Skeletal muscle tissue (tissue), 3 donors: ENCODE measurements at regions not wholly inside any gene's neighbourhood (a gene's known extent, or its start where the extent isn't known, plus 50 kb on each side); places are given as distances from the start of the nearest gene placed in this dataset.

ENCODE experiments used
- H3K27ac ChIP-seq: one replicate; pipeline ENCODE4 v1.7.0; 2013; ENCODE audit warnings: mild to moderate bottlenecking, low read depth, low read length, inconsistent platforms
- H3K27me3 ChIP-seq, 3 donors: one replicate each; pipeline ENCODE4 v1.7.0; 2013; ENCODE audit warnings: low read length in 3 of 3; ENCODE audit not compliant: control insufficient read depth in 3 of 3, insufficient read depth in 3 of 3
- H3K36me3 ChIP-seq, 3 donors: one replicate each; pipeline ENCODE4 v1.7.0; 2013; ENCODE audit warnings: low read length in 3 of 3; ENCODE audit not compliant: control insufficient read depth in 3 of 3, insufficient read depth in 3 of 3
- H3K4me1 ChIP-seq, 3 donors: one replicate each; pipeline ENCODE4 v1.7.0; 2013; ENCODE audit warnings: low read length in 3 of 3, mild to moderate bottlenecking in 3 of 3; ENCODE audit not compliant: control insufficient read depth in 3 of 3, insufficient read depth in 3 of 3
- H3K4me3 ChIP-seq, 3 donors: one replicate each; pipeline ENCODE4 v1.7.0; 2013; ENCODE audit warnings: low read length in 3 of 3
- H3K9ac ChIP-seq, 3 donors: one replicate each; pipeline ENCODE4 v1.7.0; 2013; ENCODE audit warnings: low read length in 3 of 3, mild to moderate bottlenecking in 3 of 3, moderate library complexity in 2 of 3, low read depth in 1 of 3
- H3K9me3 ChIP-seq, 3 donors: one replicate each; pipeline ENCODE4 v1.7.0; 2013; ENCODE audit warnings: low read length in 3 of 3; ENCODE audit not compliant: control insufficient read depth in 3 of 3
- donor health status: Osteomylitis.

- H3K27ac ChIP-seq = no peak overlapping the region
- no peaks in the 10 kb centered on the region for H3K9me3 ChIP-seq
- no peak overlapping the region for H3K9ac ChIP-seq
- H3K27me3 ChIP-seq = no peaks in the 10 kb centered on the region
- no peaks in the 10 kb centered on the region for H3K4me1 ChIP-seq
- H3K36me3 ChIP-seq = no peaks in the 10 kb centered on the region
- H3K4me3 ChIP-seq = no peak overlapping the region
Measured at GRCh38 chr2:235411905-235412485, 81.8 kb upstream of the AGAP1 start.

GRCh38 chr2:235413064-235413463, 80.8 kb upstream of the AGAP1 start:
- Histone ChIP-seq H3K4me1 (no peaks in the 10 kb centered on the region), H3K9me3 (no peaks in the 10 kb centered on the region), H3K36me3 (no peaks in the 10 kb centered on the region), H3K27ac (no peak overlapping the region), H3K9ac (no peak overlapping the region), H3K27me3 (no peaks in the 10 kb centered on the region), H3K4me3 (no peak overlapping the region)

- no peak overlapping the region for H3K9ac ChIP-seq
- H3K4me1 ChIP-seq = no peaks in the 10 kb centered on the region
- H3K9me3 ChIP-seq = no peaks in the 10 kb centered on the region
- H3K27ac ChIP-seq = no peak overlapping the region
- H3K36me3 ChIP-seq = no peaks in the 10 kb centered on the region
- H3K4me3 ChIP-seq = no peak overlapping the region
- H3K27me3 ChIP-seq = no peaks in the 10 kb centered on the region
Measured at GRCh38 chr2:235414422-235414821, 79.4 kb upstream of the AGAP1 start.

GRCh38 chr2:235416858-235417499, 76.9 kb upstream of the AGAP1 start:
- no peaks in the 10 kb centered on the region for H3K27me3 ChIP-seq
- peaks cover 0 to 7% (median 3%) of the 10 kb centered on the region in 3 donors for H3K4me1 ChIP-seq
- no peak overlapping the region for H3K4me3 ChIP-seq
- no peaks in the 10 kb centered on the region for H3K36me3 ChIP-seq
- no peak overlapping the region for H3K27ac ChIP-seq
- no peak overlapping the region for H3K9ac ChIP-seq
- no peaks in the 10 kb centered on the region for H3K9me3 ChIP-seq

- Histone ChIP-seq H3K9ac (no peak overlapping the region), H3K27ac (no peak overlapping the region), H3K9me3 (no peaks in the 10 kb centered on the region), H3K27me3 (no peaks in the 10 kb centered on the region), H3K36me3 (no peaks in the 10 kb centered on the region), H3K4me1 (peaks cover 0 to 7% (median 3%) of the 10 kb centered on the region in 3 donors), H3K4me3 (no peak overlapping the region)
Measured at GRCh38 chr2:235418918-235419317, 74.9 kb upstream of the AGAP1 start.

- H3K36me3 ChIP-seq = no peaks in the 10 kb centered on the region
- peaks cover 0 to 7% (median 3%) of the 10 kb centered on the region in 3 donors for H3K4me1 ChIP-seq
- H3K27me3 ChIP-seq = no peaks in the 10 kb centered on the region
- no peak overlapping the region for H3K9ac ChIP-seq
- H3K4me3 ChIP-seq = no peak overlapping the region
- no peak overlapping the region for H3K27ac ChIP-seq
- H3K9me3 ChIP-seq = peaks cover 0 to 2% (median 0%) of the 10 kb centered on the region in 3 donors
Measured at GRCh38 chr2:235419996-235420395, 73.8 kb upstream of the AGAP1 start.

- Histone ChIP-seq H3K27ac (no peak overlapping the region), H3K27me3 (no peaks in the 10 kb centered on the region), H3K36me3 (no peaks in the 10 kb centered on the region), H3K4me3 (no peak overlapping the region), H3K9ac (no peak overlapping the region), H3K4me1 (peaks cover 0 to 7% (median 3%) of the 10 kb centered on the region in 3 donors), H3K9me3 (peaks cover 0 to 2% (median 0%) of the 10 kb centered on the region in 3 donors)
Measured at GRCh38 chr2:235421618-235422017, 72.2 kb upstream of the AGAP1 start.

- no peak overlapping the region for H3K4me3 ChIP-seq
- H3K36me3 ChIP-seq = no peaks in the 10 kb centered on the region
- no peak overlapping the region for H3K9ac ChIP-seq
- no peak overlapping the region for H3K27ac ChIP-seq
- no peaks in the 10 kb centered on the region for H3K9me3 ChIP-seq
- peaks cover 13 to 17% (median 14%) of the 10 kb centered on the region in 3 donors for H3K4me1 ChIP-seq
- H3K27me3 ChIP-seq = no peaks in the 10 kb centered on the region
Measured at GRCh38 chr2:235430366-235431083, 63.3 kb upstream of the AGAP1 start.

- Histone ChIP-seq H3K27me3 (no peaks in the 10 kb centered on the region), H3K27ac (peak overlapping the region; percentile 54), H3K9ac (peak overlapping the region; percentile 34 to 51 (median 47)), H3K4me3 (peak overlapping the region; percentile 27 to 67 (median 58)), H3K9me3 (no peaks in the 10 kb centered on the region), H3K4me1 (peaks cover 13 to 17% (median 14%) of the 10 kb centered on the region in 3 donors), H3K36me3 (no peaks in the 10 kb centered on the region)
Measured at GRCh38 chr2:235432741-235433520, 60.9 kb upstream of the AGAP1 start.
